Pancreas (tissue), 10 donors: ENCODE measurements at regions not wholly inside any gene's neighbourhood (a gene's known extent, or its start where the extent isn't known, plus 50 kb on each side); places are given as distances from the start of the nearest gene placed in this dataset.
"Not testable (repeated sequence)": the region's sequence is repeated elsewhere in the genome, so short reads cannot be mapped to it uniquely, and the experiment has no call there.

Experiments
- ATAC-seq, 4 donors: fragments of 200-7000 bp; cut with Tn5 transposase; one replicate each; pipeline versions ENCODE4 v1.8.0 to v1.9.1; 2020; ENCODE audit warnings: mild to moderate bottlenecking in 4 of 4, moderate library complexity in 4 of 4
- DNase-seq, 6 donors: peaks; one replicate each; pipeline ENCODE4 v3.0.0-alpha.2; 2020
- FAIRE-seq: peaks from 2 replicates; lab custom pipeline; 2012; peaks lifted over from hg19 to GRCh38; lab: Jason Lieb, UNC
- H3K27ac ChIP-seq, 4 donors: fragments of 200-600 bp; sonication (generic); 1 replicate in 3 of 4; 2 replicates in 1 of 4; pipeline versions ENCODE4 v1.5.0 to v1.8.0; 2020
- H3K27me3 ChIP-seq, 4 donors: fragments of 200-600 bp; one replicate each; pipeline ENCODE4 v1.8.0; 2021
- H3K36me3 ChIP-seq, 3 donors: fragments of 200-600 bp; sonication (generic) in 1 of 3; one replicate each; pipeline versions ENCODE4 v1.5.0 to v1.8.0; 2020 to 2021
- H3K4me1 ChIP-seq, 3 donors: fragments of 200-600 bp; one replicate each; pipeline ENCODE4 v1.8.0; 2021
- H3K4me3 ChIP-seq, 4 donors: fragments of 200-600 bp; sonication (generic) in 2 of 4; one replicate each; pipeline versions ENCODE4 v1.5.0 to v1.8.0; 2020 to 2021
- H3K9me3 ChIP-seq, 4 donors: fragments of 200-600 bp; one replicate each; pipeline ENCODE4 v1.8.0; 2021
- CTCF ChIP-seq, 4 donors: fragments of 200-600 bp; sonication (generic) in 3 of 4; IDR thresholded peaks; one replicate each; pipeline versions ENCODE4 v1.5.0 to v1.8.0; 2021; ENCODE audit warnings: antibody characterized with exemption in 4 of 4
- WGBS, 2 donors: extraction: QIAGEN DNeasy Blood & Tissue Kit; methylation state at CpG; one replicate each; pipeline ENCODE4 v1.1.7; 2013; 5-methylcytosine and 5-hydroxymethylcytosine counted together
- intact Hi-C, 3 donors: fragments of 100-400 bp; cut with DNase I; formaldehyde crosslinking; loops; one replicate each; pipeline versions ENCODE4 v1.11.1 to v1.14.2; 2022
- donor health status: healthy with polysubstance abuse.
- donor health status: DM: no; HTN: no; CAD: no; lungs with moderate emphysema.
- donor health status: DM: no; HTN: no; CAD: no.
- donor health status: control.
- donor health status: control.
- donor health status: Bipolar disorder and iron deficiency.
- donor health status: DM: yes; HTN: yes; CAD: no.
- donor health status: DM: no; HTN: no; CAD: no.
- donor health status: DM: no; HTN: no; CAD: no.
- donor health status: DM: yes; HTN: yes; CAD: no.

- DNase-seq (no peak), FAIRE-seq (no peak), ATAC-seq (no peak)
- intact Hi-C loops: no loop called here
- Histone ChIP-seq H3K36me3 (no peaks in the 10 kb centered on the region), H3K4me1 (no peaks in the 10 kb centered on the region), H3K27ac (no peak overlapping the region), H3K9me3 (no peaks in the 10 kb centered on the region), H3K27me3 (no peaks in the 10 kb centered on the region), H3K4me3 (no peak overlapping the region)
- WGBS, 2 donors: 59 to 74% methylated on average over 2 of the region's 2 CpGs
- TF ChIP-seq CTCF (IDR thresholded peaks at IDR 0.05): no peak
Observed at GRCh38 chr3:36182024-36182423, 198.3 kb upstream of the STAC start.

DNA sequence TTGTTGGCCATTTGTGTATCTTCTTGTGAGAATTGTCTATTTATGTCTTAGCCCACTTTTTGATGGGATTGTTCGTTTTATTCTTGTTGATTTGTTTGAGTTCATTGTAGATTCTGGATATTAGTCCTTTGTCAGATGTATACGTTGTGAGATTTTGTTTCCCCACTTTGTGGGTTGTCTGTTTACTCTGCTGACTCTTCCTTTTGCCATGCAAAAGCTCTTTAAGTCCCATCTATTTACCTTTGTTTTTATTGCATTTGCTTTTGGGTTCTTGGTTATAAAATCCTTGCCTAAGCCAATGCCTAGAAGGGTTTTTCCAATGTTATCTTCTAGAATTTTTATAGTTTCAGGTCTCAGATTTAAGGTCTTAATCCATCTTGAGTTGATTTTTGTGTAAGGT, 193.1 kb upstream of the STAC start:
- H3K36me3 ChIP-seq, FAIRE-seq, H3K4me1 ChIP-seq, H3K27me3 ChIP-seq, H3K27ac ChIP-seq, H3K4me3 ChIP-seq, DNase-seq, ATAC-seq, intact Hi-C loops, H3K9me3 ChIP-seq: not testable (repeated sequence)
- 37 to 57% methylated on average over 2 of the region's 2 CpGs for WGBS, 2 donors

DNA sequence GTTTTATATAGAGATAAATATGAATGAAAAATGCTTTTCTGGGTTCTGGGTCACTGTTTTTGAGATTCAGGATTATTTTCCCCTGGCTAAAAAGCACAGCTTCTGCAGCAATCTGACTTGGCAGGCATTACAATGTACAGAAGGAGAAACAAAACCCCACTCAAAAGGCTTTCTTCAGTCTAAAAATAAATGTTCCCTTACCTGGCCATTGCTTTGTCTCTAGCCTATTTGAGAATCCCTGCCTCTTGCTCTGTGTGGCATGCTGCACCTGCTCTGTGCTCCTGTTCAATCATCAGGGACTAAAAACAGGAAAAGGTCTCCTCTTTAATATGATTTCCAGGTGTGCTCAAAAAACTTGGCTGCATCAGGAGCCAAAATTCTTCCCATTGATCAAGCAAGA, 187.4 kb upstream of the STAC start:
- no peaks in the 10 kb centered on the region for H3K36me3 ChIP-seq
- ATAC-seq (no peak), FAIRE-seq (no peak), DNase-seq (no peak)
- no peaks in the 10 kb centered on the region for H3K9me3 ChIP-seq
- intact Hi-C loops: no loop called here
- H3K4me3 ChIP-seq: no peak overlapping the region
- no peak overlapping the region for H3K27ac ChIP-seq
- no peaks in the 10 kb centered on the region for H3K27me3 ChIP-seq
- H3K4me1 ChIP-seq: no peaks in the 10 kb centered on the region
- no peak for TF ChIP-seq CTCF (IDR thresholded peaks at IDR 0.05)

GRCh38 chr3:36193448-36193847, 186.9 kb upstream of the STAC start:
- 33 to 61% methylated on average over 2 of the region's 2 CpGs for WGBS, 2 donors

GRCh38 chr3:36196058-36196457, 184.2 kb upstream of the STAC start:
- no peak overlapping the region for H3K4me3 ChIP-seq
- no peaks in the 10 kb centered on the region for H3K9me3 ChIP-seq
- no peaks in the 10 kb centered on the region for H3K36me3 ChIP-seq
- no peak overlapping the region for H3K27ac ChIP-seq
- H3K27me3 ChIP-seq: no peaks in the 10 kb centered on the region
- no peaks in the 10 kb centered on the region for H3K4me1 ChIP-seq
- intact Hi-C loops: no loop called here
- no peak for TF ChIP-seq CTCF (IDR thresholded peaks at IDR 0.05)
- no peak for DNase-seq
- ATAC-seq: no peak
- FAIRE-seq: no peak

More at GRCh38 chr3:36193448-36193847, 186.9 kb upstream of the STAC start:
- Histone ChIP-seq H3K4me1 (no peaks in the 10 kb centered on the region), H3K9me3 (no peaks in the 10 kb centered on the region), H3K36me3 (no peaks in the 10 kb centered on the region), H3K4me3 (no peak overlapping the region), H3K27me3 (no peaks in the 10 kb centered on the region), H3K27ac (no peak overlapping the region)
- intact Hi-C loops: no loop called here
- FAIRE-seq (no peak), DNase-seq (no peak), ATAC-seq (no peak)
- no peak for TF ChIP-seq CTCF (IDR thresholded peaks at IDR 0.05)

DNA sequence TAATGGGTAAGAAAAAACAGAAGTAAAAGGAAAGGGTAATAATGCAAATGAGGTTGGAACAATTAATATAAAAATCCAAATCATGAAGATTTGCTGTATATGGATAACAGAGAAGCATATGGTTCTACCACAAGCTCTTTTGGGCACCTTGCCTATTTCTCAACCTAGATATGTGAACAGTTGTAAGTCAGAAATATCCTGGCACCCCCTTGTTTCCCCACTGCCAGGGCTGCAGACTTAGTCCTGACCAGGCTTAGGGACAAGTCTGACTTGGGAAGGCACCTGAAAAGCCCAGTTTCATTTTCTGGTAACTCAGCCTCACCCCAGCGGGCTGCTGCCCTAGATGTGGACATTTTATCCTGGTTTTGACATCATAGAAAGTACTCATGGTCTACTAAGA, 183.2 kb upstream of the STAC start:
- Histone ChIP-seq H3K27ac (no peak overlapping the region), H3K9me3 (no peaks in the 10 kb centered on the region), H3K4me3 (no peak overlapping the region), H3K4me1 (no peaks in the 10 kb centered on the region), H3K36me3 (no peaks in the 10 kb centered on the region), H3K27me3 (no peaks in the 10 kb centered on the region)
- intact Hi-C loops: no loop called here
- FAIRE-seq: no peak
- WGBS, 2 donors: 47 to 54% methylated on average over 1 of the region's 1 CpG
- TF ChIP-seq CTCF (IDR thresholded peaks at IDR 0.05): no peak
- ATAC-seq: no peak
- no peak for DNase-seq
